ENCODE measurements at regions not wholly inside any gene's neighbourhood (a gene's known extent, or its start where the extent isn't known, plus 50 kb on each side); places are given as distances from the start of the nearest gene placed in this dataset.

- no peak for DNase-seq
These were observed 262.1 kb upstream of the ADGRB3 start for GRCh38 chr6:68372991-68373390.

- no peak for DNase-seq
These were observed 266.2 kb upstream of the ADGRB3 start for GRCh38 chr6:68368845-68369244.

GRCh38 chr6:68364271-68364805 is 270.7 kb upstream of the ADGRB3 start:
- no peak for DNase-seq

GRCh38 chr6:68343901-68344300 is 291.2 kb upstream of the ADGRB3 start:
- no peak for DNase-seq

- no peak for DNase-seq
These were observed 292.8 kb upstream of the ADGRB3 start for GRCh38 chr6:68342286-68342685.

GRCh38 chr6:68339488-68340131 is 295.5 kb upstream of the ADGRB3 start:
- no peak for DNase-seq

- no peak for DNase-seq
These were observed 301.6 kb upstream of the ADGRB3 start for GRCh38 chr6:68333442-68333841.

- no peak for DNase-seq
These were observed 306.9 kb upstream of the ADGRB3 start for GRCh38 chr6:68328156-68328555.

GRCh38 chr6:68326762-68327161 is 308.3 kb upstream of the ADGRB3 start:
- DNase-seq: no peak

GRCh38 chr6:68317366-68317765 is 317.7 kb upstream of the ADGRB3 start:
- no peak for DNase-seq

GRCh38 chr6:68313911-68314310 is 321.2 kb upstream of the ADGRB3 start:
- no peak for DNase-seq

GRCh38 chr6:68307301-68307700 is 327.8 kb upstream of the ADGRB3 start:
- no peak for DNase-seq

- DNase-seq: no peak
These were observed 339.0 kb upstream of the ADGRB3 start for GRCh38 chr6:68296126-68296525.

GRCh38 chr6:68282646-68283045 is 352.4 kb upstream of the ADGRB3 start:
- no peak for DNase-seq

- DNase-seq: no peak
These were observed 355.1 kb upstream of the ADGRB3 start for GRCh38 chr6:68279793-68280557.

- no peak for DNase-seq
These were observed 361.8 kb upstream of the ADGRB3 start for GRCh38 chr6:68273297-68273696.

GRCh38 chr6:68256391-68256790 is 378.7 kb upstream of the ADGRB3 start:
- DNase-seq: no peak

GRCh38 chr6:68252632-68253031 is 382.4 kb upstream of the ADGRB3 start:
- no peak for DNase-seq

GRCh38 chr6:68247782-68248181 is 387.3 kb upstream of the ADGRB3 start:
- no peak for DNase-seq

- DNase-seq: no peak
These were observed 394.4 kb upstream of the ADGRB3 start for GRCh38 chr6:68240726-68241125.

GRCh38 chr6:68239034-68239433 is 396.0 kb upstream of the ADGRB3 start:
- no peak for DNase-seq

GRCh38 chr6:68238097-68238601 is 396.9 kb upstream of the ADGRB3 start:
- no peak for DNase-seq

- no peak for DNase-seq
These were observed 397.9 kb upstream of the ADGRB3 start for GRCh38 chr6:68237205-68237604.

- no peak for DNase-seq
These were observed 399.7 kb upstream of the ADGRB3 start for GRCh38 chr6:68235326-68235784.
